NCI-H82 treated with DMSO at 0.1 percent for 48 hours (cell line): ENCODE measurements at regions not wholly inside any gene's neighbourhood (a gene's known extent, or its start where the extent isn't known, plus 50 kb on each side); places are given as distances from the start of the nearest gene placed in this dataset.

ENCODE experiments used
- DNase-seq: peaks from one replicate; lab custom pipeline; 2025; ENCODE audit not compliant: unreplicated experiment; lab: John Stamatoyannopoulos, UW

DNA sequence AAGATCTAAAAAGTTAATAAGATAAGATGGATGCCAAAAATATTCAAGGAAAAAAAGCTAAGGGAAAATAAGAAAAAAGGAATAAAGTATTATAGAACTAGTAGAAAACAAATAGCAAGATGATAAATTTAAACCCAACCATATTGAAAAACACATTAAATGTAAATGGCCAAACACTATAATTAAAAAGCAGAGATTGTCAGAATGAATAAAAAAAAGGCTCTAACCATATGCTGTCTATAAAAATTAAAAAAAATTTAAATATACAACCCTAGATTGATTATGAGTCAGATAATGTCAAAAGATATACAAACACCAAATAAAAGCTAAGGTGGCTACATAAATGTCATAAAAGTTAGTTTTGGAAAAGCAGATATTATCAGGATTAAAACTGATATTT is 617.5 kb upstream of the SGCG start:
- DNase-seq, result no peak

- DNase-seq, result no peak
Measured at GRCh38 chr13:22569811-22570210, 611.0 kb upstream of the SGCG start.

DNA sequence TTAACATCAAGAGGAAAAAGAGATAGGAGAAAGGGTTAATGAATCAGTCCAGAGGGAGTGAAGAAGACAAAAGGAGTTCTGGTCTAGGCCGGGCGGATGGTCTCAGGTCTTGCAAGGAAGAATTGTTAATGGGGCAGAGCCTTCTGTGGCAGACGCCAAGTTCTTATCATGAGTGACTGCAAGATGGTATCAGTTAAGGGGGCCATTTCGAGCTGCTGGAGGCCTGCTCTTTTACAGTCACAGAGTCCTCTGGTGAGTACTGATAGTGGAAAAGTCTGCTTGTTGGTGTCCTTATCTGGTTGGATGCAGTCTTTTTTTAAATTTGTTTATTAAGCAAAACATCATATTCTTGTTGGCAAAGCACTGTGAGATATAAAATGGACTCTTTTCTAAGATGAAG is 590.9 kb upstream of the SGCG start:
- DNase-seq, result no peak

GRCh38 chr13:22592515-22592914 is 588.3 kb upstream of the SGCG start:
- no peak for DNase-seq

- DNase-seq, result no peak
Measured at GRCh38 chr13:22594041-22594440, 586.7 kb upstream of the SGCG start.

- DNase-seq, result no peak
Measured at GRCh38 chr13:22596171-22596863, 584.5 kb upstream of the SGCG start.

DNA sequence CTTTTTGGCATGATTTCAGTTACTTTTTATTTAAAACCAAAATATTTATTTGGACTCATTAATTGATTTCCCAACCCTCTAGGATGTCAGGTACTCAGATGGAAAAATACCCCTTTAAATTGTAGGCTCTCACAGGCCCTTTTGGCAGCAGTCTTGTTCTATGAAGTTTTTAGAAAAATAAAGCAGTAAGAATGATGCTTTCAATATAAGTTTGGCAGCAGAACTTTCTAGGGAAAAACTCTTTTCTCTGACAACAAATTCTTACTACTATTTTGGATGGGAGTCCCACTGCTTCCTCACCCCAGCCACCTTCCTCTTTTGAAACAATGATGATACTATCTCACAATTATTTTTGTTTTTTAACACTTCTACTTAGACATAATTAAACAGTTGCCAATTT is 581.6 kb upstream of the SGCG start:
- DNase-seq, result no peak

- DNase-seq, result no peak
Measured at GRCh38 chr13:22618002-22618401, 562.8 kb upstream of the SGCG start.

DNA sequence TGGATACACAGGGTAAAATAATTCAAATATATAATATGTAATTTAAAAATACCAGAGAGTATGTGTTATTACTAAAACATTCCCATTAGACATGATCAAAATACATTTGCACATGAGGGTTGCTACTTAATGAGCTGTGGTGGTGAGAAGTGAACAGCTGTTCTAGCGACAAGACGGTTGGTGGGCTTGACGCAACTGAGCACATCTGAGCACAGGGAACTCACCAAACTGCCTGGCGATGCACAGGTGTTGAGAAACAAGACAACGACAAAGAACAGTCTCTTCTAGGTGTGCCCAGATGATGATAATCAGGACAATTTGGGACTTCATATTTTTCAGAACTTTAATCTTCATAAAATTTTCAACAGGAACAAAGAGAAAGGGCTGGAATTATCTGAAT is 555.1 kb upstream of the SGCG start:
- no peak for DNase-seq

GRCh38 chr13:22629374-22629773 is 551.4 kb upstream of the SGCG start:
- no peak for DNase-seq

GRCh38 chr13:22642088-22642487 is 538.7 kb upstream of the SGCG start:
- no peak for DNase-seq

- no peak for DNase-seq
Measured at GRCh38 chr13:22644941-22645340, 535.8 kb upstream of the SGCG start.

DNA sequence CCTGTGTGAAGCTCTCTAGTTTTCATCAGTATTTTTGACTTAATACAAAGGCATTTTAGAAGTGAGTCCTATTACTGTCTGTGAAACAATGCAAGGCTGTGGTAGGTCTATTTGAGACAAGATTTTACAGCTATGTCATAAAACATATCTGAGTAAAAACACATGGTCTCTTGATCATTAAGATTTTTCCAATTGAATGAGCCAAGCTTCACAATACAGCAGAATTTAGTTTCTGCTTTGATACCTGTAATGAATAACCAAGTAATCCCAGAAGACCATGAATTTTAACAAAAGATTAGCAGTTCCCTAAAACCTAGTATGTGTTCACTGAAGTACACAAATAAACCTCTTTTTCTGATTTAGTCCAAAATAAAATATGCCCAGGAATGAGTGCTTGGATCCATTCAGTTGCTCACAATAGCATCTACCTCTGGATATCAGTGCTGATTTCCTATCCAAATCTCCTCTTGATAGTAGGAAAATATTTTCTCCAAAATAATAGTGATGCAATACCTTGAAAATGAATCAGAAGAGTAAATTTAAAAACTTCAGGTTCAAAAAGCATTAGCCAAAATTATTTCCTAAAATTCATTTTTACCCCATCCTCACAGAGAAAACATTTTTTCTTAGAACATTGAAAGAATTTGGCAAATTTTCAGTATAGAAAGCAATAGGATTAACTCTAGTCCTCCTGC is 533.5 kb upstream of the SGCG start:
- DNase-seq, result no peak

GRCh38 chr13:22648320-22648801 is 532.4 kb upstream of the SGCG start:
- DNase-seq, result no peak

GRCh38 chr13:22652796-22653195 is 528.0 kb upstream of the SGCG start:
- no peak for DNase-seq

DNA sequence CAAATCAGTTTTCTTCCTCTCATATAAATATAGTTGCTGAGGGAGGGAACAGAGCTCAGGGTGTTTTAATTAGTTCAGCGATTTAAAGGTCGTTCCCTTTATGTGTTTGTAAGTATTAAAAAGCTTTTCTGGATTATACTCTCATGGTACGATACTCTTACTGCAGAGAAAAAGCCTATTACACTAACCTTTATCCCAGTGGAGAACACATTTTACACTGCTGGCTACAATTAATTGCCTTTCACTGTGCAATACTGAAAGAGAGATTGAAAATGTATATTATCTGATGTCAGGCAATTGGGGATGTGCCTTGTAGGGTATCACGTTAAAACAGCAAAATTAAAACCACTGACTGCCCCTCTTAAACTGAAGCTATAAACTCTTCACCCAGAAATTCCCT is 526.9 kb upstream of the SGCG start:
- no peak for DNase-seq

DNA sequence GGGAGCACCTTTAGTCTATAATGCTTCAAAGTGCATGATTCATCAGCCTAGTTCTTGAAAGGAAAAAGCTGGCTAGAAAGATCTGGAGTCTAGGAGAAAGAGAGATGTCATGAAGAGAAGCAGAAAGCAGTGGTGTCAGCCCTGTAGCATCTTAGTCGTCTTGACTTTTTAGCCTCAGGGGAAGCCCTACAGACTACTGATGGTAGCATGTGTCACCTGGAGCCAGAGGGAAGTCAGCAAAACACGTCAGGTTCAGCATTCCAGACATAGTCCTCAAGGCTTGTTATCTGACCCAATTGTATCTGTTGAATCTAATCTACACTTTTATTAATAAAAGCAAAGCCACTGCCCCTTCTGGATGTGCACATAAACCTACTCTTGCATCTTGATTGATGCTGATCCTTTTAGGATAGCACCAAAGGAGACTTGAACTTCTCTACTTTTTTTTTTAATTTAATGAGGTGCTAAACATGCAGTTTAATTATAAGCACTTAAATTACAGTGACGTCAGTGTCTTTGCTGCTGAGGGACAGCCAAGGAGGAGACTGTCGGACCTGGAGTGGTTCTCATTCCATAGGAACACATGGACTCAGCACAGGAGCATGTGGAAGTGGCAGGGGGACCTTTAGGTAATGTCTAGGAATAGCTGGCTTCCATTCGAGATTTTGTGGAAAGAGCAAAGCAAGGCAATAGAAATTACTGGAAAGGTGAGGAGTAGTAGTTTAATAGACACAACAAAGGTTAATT is 525.5 kb upstream of the SGCG start:
- no peak for DNase-seq

- no peak for DNase-seq
Measured at GRCh38 chr13:22662771-22663170, 518.0 kb upstream of the SGCG start.

DNA sequence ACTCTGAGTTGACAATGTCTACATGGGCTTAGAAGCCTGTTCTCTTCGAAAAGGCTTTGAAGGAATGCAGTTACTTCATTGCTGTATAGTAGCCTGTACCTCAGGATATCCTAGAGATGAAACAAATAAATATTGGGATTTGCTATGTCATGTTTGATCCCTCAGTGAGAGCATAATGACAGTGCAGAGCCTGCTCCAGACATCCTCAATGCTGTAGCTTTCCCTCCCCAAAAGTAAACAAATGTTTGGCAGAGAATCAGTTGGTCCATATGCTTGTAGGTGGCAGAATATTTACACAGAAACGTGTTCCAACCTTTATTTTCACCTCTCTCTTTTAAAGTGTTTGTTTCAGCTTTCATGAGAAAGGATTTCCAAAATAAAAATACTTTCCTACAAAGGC is 515.3 kb upstream of the SGCG start:
- no peak for DNase-seq

- DNase-seq, result no peak
Measured at GRCh38 chr13:22690756-22691155, 490.0 kb upstream of the SGCG start.

DNA sequence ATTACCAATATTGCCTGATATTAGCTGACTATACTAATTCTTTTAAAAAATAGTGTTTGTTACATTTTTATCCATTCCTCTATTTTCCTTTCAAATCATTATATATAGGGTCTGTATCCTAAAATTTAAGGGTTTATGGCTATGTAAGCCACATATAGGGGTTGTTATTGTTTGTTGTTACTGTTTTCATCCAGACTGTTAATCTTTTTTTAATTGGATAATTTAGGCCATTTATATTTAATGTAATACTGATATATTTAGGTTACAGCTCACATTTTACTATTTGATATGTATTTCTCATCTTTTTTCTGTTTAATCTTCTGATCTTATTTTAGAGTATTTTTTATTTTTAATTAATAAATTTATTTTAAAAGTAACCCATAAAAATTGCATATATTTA is 487.1 kb upstream of the SGCG start:
- DNase-seq, result no peak

- DNase-seq, result no peak
Measured at GRCh38 chr13:22696433-22696832, 484.3 kb upstream of the SGCG start.
